Inferior parietal cortex (tissue), 1 donor: ENCODE measurements at regions not wholly inside any gene's neighbourhood (a gene's known extent, or its start where the extent isn't known, plus 50 kb on each side); places are given as distances from the start of the nearest gene placed in this dataset.
"Not testable (repeated sequence)": the region's sequence is repeated elsewhere in the genome, so short reads cannot be mapped to it uniquely, and the experiment has no call there.

Experiments used
- DNase-seq: peaks from one replicate; pipeline ENCODE4 v3.0.0-alpha.2; 2016; ENCODE audit errors: extremely low spot score

GRCh38 chr1:228868731-228869024, 133.4 kb downstream of the RHOU start:
- no peak for DNase-seq

GRCh38 chr1:228869312-228869824, 134.1 kb downstream of the RHOU start:
- no peak for DNase-seq

- peak; percentile 32 for DNase-seq
Measured at GRCh38 chr1:228870041-228870713, 134.9 kb downstream of the RHOU start.

GRCh38 chr1:228871314-228872061, 136.2 kb downstream of the RHOU start:
- DNase-seq: peak; percentile 30

- no peak for DNase-seq
Measured at GRCh38 chr1:228872080-228872479, 136.8 kb downstream of the RHOU start.

- no peak for DNase-seq
Measured at GRCh38 chr1:228873709-228874108, 138.4 kb downstream of the RHOU start.

GRCh38 chr1:228875741-228876140, 140.5 kb downstream of the RHOU start:
- no peak for DNase-seq

GRCh38 chr1:228876187-228876586, 140.9 kb downstream of the RHOU start:
- DNase-seq: no peak

GRCh38 chr1:228879164-228879563, 143.9 kb downstream of the RHOU start:
- DNase-seq: no peak

GRCh38 chr1:228882041-228882770, 146.9 kb downstream of the RHOU start:
- no peak for DNase-seq

- DNase-seq: no peak
Measured at GRCh38 chr1:228882771-228883450, 147.6 kb downstream of the RHOU start.

GRCh38 chr1:228883535-228883934, 148.3 kb downstream of the RHOU start:
- no peak for DNase-seq

- DNase-seq: no peak
Measured at GRCh38 chr1:228884196-228884595, 148.9 kb downstream of the RHOU start.

GRCh38 chr1:228884615-228885566, 149.6 kb downstream of the RHOU start:
- no peak for DNase-seq

GRCh38 chr1:228885845-228886244, 150.6 kb downstream of the RHOU start:
- no peak for DNase-seq

GRCh38 chr1:228887101-228887500, 151.8 kb downstream of the RHOU start:
- DNase-seq: no peak

- DNase-seq: no peak
Measured at GRCh38 chr1:228887960-228888359, 152.7 kb downstream of the RHOU start.

- no peak for DNase-seq
Measured at GRCh38 chr1:228889289-228889688, 154.0 kb downstream of the RHOU start.

GRCh38 chr1:228891272-228892034, 156.2 kb downstream of the RHOU start:
- no peak for DNase-seq

- DNase-seq: not testable (repeated sequence)
Measured at GRCh38 chr1:228892200-228892599, 156.9 kb downstream of the RHOU start.
